HG03354 (cell line): ENCODE measurements at regions not wholly inside any gene's neighbourhood (a gene's known extent, or its start where the extent isn't known, plus 50 kb on each side); places are given as distances from the start of the nearest gene placed in this dataset.

ENCODE experiments used
- ATAC-seq: cut with Tn5 transposase; IDR thresholded peaks from one replicate; pipeline ENCODE4 v1.9.1; 2021; ENCODE audit warnings: mild to moderate bottlenecking; ENCODE audit not compliant: unreplicated experiment, poor library complexity, severe bottlenecking

DNA sequence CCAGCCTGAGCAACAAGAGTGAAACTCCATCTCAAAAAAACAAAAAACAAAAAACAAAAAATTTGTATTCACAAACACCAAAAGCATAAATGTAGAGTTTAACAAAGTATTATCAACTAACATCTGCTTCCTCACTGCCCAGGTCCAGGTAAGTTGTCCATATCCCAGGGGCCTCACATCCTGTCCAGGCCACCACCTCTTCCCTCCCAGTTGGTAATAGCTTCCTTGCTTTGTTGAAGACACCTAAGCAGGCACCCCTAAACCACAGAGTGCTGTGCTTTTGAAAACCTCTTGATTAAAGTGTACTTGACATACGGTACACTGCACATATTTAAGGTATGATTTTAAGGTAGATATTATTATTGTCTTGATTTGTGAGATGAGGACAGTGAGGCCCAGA, 299.8 kb downstream of the SHQ1 start:
- no peak for ATAC-seq

DNA sequence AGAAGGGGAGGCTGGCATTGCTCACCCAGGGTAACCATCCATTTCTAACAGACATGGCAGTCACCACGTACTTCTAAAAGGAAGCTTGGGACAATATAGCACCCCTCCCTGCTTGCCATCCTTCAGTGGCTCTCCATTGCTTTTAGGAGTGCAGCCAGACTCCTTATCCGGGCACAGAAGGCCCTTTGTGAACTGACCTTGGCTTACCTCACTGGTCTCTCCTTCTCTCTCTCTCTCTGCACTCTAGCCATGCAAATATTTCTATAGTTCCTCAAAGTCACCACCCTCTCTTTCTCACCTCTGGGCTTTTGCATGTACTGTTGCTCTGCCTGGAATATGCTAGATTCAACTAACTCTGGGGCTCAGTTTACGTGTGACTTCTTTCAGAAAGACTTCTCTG, 301.1 kb downstream of the SHQ1 start:
- no peak for ATAC-seq

DNA sequence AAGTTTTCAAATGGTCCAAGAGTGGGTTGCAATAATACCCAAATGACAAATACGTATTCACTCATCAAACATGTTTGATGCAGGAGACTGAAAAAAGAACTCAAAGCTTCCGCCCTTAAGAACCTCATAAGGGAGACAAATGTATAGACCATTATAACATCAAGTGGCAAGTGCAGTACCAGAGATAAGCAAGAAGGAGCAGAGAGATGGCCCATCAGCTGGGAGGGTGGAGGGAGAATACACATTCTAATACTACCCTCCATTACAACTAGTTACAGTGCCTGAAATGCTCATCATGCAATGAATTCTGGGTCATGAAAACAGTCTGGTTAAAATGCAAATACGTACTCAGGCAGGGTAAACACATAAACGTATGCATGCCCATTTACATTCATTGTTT, 304.0 kb downstream of the SHQ1 start:
- ATAC-seq = no peak

DNA sequence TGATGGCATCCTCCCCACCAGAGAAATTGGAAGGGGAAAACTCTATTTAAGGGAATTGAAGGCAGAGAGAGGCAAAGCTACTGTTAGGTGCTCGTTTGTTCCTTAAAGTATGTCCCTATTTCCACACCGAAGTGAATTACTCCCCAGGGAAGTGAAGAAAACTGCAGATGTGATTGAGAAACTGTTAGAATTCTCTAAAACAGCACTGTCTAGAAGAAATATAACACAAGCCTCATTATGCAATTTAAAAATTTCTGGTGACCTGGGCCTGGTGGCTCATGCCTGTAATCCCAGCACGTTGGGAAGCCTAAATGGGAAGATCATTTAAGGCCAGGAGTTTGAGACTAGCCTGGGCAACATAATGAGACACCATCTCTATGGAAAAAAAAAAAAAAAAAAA, 305.0 kb downstream of the SHQ1 start:
- no peak for ATAC-seq

DNA sequence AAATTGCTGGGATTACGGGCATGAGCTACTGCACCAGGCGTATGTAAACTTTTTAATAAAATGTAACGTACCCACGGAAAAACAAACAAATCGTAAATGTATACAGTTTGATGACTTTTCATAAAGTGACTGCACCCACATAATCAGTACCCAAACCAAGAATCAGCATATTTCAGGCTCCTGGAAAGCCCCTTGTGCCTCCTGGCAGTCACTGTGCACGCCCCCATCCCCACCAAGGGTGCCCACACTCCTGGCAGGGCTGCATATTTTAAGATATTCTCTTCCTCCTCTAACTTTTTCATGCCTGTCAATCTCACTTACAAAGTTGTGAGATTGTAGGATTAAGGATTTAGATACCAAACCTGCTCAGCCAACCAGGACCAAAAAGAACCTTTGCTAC, 305.5 kb downstream of the SHQ1 start:
- no peak for ATAC-seq

DNA sequence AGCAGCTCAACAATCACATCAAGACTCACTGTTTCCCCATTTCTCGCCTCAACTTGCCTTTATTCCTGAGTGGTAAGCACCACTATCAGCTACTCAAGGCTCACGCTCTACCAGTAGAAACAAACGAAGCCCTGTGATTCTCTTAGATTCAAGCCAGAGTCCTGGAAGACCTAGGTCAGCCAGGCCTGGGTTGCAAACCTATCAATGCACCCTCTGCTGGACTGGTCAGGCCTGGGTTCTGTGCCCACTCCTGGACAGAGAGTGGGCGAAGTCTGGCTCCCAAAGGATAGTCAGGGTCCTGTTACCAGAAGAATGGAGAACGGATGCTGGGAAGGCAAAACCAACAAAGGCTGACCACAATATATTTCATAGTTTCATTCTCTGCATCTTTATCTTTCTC, 308.4 kb downstream of the SHQ1 start:
- ATAC-seq = no peak

DNA sequence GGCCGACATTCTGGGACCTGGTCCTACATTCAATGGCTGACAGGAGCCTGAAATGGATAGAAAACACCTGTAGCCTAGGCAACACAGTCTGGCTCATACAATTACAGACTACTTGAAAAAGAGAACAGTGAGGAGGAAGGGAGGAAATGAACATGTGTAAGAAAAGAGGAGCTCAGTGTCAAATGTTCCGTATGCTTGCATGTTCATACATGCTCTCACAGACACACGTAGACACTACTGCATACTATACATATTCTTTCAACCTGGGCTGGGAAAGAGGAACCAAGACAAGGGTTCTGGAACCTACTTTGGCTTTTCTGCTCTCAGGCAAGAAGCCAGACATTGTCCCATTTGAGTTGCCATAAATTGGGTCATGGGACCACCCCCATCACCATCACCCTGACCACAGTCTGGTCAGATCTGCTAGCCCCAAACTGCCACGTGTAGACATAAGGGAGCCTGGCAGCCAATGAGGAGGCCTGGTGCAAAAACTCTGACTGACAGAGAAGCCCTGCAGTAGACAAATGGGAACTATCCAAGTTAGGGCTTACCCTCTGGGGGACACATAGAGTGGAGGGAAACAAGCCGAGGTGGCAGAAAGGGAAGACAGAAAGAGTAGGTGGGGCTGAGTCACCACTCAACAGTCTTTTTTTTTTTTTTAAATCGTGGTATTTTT, 310.0 kb downstream of the SHQ1 start:
- no peak for ATAC-seq

DNA sequence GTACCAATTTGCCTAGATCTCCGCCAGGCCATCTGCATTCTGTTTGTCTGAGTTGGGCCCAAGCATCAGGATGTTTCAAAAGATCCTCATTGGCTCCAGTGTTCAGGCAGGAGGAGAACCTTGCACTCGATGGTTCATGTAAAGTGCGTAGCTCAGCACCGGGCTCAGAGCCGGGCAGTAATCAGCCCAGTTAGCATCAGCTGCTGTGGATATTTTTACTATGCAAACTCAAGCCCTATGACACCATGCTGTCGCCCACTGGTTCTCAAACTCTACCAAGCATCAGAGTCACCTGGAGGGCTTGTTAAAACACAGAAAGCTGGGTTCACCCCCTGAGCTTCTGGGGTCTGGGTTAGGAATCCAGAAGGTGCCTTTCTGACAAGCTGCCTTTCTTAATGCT, 310.8 kb downstream of the SHQ1 start:
- ATAC-seq = no peak

DNA sequence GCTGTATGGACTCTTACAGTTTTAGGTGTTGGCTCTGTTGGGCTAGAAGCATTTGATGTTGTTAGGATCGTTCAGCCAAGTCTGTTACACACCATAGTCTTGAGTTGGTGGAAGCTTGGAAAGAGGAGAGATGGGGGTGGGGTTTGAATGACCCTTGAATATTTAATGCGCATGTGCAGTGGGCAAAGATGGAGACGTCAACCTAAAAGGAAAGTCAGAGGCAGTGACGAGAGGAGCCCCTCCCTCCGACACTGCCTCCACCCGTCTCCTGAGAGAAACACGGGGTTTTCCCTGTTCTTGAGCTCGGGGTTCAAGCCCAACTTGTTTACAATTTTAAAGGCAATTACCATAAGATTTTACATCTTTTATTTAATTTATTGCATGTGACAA, 311.4 kb downstream of the SHQ1 start:
- ATAC-seq = no peak

DNA sequence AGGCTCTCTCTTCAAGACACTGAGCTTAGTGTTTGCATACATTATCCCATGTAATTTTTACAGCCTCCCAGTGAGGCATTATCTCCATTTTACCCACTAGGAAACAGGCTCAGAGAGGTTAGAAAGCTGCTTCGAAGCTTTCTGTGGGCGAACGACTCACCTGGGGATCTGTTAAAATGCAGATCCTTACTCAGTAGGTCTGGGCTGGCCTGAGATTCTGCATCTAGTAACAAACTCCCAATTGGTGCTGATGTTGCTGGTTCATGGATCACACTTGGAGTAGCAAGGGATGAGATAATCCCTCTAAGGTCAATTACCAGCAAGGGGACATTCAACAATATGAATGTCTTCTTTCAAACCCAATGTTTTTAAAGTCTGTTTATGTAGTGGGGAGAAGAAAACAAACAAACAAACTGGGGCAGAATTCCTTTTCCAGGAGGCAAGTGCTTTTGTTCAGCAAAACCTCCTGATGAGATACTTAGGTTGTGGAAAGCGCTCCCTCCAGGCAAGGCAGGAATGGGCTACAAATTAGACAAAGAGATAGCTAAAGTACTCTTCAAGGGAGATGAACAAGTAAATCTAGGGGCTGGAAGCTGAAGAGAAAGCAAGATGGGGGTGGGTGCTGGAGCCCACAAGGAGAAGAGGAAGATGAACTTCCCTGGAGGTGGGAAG, 311.9 kb downstream of the SHQ1 start:
- ATAC-seq = no peak

DNA sequence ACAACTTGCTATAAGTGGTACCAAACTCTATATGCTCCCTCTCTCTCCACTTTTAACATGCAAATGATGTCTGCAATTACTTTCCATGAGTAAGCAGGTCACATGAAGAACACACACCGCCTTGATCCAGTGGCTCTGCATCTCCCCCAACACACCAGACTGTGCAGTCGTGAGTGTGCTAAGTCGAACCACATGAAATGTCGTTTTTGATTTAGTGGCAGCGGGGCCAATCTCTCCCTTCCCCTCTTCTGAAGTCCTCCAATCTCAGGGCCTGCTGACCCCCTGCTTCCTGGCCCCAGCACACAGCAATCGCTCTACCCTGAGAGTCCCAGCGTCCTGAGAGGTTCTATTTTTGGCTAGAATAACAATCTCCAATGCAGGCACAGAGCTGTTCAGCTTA, 312.5 kb downstream of the SHQ1 start:
- no peak for ATAC-seq

DNA sequence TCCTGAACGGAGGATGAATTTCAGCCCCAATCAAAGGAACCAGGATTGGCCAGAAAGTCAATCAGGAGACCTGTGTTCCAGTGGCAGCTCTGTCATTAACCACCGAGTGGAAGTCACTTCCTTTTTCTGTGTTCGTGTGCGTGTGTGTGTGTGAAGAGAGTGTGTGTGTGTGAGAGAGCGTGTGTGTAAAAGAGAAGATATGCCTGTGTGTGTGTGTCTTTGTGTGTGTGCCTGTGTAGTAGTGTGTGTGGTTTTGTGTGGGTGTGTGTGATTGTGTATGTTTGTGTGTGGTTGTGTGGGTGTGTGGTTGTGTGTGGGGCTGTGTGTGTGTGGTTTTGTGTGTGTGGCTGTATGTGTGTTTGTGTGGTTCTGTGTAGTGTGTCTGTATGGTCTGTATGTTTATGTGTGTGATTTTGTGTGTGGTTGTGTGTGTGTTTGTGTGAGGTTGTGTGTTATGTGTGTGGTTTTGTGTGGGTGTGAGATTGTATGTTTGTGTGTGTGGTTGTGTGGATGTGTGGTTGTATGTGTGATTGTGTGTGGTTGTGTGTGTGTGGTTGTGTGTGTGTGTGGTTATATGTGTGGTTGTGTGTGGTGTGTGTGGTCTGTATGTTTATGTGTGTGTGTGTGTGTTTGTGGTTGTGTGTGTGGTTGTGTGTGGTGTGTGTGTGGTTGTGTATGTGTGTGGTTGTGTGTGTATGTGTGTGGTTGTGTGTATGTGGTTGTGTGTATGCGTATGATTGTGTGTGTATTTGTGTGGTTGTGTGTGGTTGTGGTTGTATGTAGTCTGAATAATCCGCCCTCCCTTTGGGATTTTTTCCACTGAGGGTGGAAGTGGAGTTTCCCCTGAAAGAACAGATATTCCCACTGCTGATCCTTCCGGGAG, 314.4 kb downstream of the SHQ1 start:
- ATAC-seq = no peak

DNA sequence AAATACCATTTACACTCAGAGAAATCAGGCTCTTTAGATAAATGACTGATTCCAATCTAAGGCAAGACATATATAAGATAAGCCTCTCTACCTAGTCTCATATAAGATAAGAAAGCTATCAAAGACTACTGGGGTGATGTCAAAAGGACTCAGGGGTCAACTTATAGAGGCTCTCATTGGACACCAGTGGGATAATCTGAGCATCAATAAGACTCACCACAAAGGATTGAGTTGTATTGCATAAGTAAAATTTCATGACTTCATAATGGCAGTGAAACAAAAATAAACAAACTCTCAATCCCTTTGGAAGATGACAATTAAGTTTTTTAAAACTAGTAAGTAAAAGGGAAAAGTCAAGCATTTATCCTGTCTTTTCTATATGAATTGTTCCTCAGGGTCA, 317.8 kb downstream of the SHQ1 start:
- no peak for ATAC-seq

DNA sequence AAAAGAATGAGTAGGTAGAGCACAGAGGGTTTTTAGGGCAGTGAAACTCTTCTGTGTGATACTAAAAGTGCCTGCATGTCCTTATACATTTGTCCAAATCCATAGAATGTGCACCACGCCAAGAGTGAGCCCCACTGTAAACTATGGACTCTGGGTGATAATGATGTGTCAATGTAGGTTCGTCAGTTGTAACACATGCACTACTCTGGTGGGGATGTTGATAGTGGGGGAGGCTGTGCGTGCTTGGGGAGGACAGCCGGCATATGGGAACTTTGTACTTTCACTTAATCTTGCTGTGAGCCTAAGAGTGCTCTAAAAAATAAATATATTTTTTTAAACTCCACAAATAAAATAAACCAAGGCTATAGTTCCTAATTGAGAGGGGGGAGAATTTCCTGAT, 319.2 kb downstream of the SHQ1 start:
- ATAC-seq = no peak

DNA sequence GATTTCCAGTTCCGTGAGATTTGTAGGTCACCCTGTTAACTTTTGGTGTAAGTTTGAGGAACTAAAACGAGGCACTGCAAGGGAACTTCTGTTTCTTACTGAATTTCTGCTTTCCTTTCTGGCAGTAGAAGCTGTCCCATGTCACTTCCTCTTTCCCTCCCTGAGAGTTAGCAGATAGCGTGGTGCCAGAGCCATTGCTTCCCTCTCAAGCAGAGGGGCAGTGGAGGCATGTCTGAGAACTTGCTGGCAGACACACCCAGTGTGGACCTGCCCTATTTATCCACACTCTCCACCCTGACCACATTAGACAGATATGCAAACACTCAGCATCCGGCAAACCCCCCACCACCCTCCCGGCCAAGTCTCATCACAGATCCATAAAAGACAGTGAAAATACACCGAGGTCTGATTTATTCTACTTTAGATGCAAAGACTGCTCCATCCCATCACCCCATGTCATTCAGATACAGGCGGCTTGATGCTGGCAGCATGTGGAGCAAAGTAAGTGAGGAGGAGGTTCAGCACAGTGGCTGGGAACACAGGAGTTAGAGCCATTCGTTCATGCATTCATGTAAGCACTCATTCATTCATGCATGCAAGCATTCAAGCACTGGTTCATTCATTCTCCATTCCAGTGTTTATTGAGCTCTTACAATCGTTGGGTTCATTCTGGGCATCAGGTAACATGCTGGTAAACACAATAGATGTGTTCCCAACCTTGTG, 324.7 kb downstream of the SHQ1 start:
- ATAC-seq = peak; percentile 91

DNA sequence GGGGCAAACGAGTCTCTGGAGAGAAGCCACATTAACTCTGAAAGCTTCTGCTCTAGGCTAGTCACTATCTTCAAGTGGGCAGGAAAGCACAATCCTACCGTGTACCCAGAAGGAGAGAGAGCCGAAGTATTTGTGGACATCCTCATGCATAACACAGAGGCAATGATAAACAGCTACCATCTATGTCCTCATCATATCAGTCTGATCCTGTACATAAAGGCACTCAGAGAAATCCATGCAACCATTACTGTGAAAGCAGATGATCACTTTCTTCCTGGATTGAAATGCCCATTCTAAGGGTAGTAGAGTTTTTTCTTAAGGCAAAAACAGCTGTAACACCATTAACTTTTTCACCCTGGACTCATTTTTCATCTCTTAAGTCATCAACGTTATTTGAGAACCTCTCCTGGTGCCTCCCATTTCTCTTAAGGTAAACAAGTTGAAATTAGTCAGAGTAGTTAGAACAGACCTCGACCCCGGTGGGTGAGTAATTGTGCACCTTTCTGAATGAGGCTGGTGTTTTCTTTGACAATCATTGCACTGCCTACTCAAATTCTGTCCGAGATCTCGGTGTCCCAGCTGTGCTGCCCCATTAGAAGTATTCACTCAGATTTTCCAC, 327.4 kb downstream of the SHQ1 start:
- ATAC-seq = peak; percentile 73

DNA sequence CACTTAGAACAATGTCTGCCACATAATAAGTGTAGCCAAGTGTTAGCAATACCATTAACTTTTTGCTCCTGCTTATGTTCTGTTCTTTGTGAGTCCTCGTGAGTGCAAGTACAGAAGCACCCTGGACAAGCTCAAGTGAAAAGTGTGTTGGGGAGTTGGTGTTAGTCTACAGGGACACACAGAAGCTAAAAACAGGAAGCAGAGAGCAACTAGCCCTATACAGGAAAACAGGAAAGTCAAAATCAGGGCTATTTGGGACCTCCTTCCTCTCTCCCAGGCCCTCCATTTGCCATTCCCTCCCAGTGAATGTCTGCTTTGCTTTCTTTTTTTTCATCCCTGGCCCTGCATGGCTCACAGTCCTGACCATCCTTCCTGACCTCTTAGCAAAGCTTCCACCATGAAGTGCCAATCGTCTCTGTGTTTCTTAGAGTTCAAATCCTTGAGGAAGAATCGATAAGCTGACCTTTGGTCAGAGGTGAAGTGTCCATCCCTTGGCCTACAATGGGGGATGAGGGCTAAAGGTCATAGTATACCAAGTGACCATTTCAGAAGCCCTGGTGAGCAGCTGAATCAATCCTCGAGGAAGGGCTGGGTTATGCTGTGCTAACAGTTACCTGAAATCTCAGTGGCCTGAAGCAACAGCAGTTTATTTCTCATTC, 328.2 kb downstream of the SHQ1 start:
- ATAC-seq = no peak

DNA sequence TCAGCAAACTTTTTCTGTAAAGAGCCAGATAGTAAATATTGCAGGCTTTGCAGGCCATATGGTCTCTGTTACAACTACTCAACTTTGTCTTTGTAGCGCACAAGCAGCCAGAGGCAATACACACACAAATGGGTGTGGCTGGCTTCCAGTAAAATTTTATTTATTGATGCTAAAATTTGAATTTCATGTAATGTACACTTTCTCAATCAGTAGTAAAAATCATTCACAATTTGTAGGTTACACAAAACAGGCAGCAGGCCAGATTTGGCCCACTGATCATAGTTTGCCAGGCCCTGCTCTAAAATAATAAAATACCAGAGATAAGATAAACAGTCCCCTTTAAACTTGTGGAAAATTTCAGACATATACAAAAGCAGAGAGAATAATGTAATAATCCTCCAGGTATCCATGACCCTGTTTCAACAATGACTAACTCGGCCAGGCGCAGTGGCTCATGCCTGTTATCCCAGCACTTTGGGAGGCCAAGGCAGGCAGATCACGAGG, 330.3 kb downstream of the SHQ1 start:
- no peak for ATAC-seq

DNA sequence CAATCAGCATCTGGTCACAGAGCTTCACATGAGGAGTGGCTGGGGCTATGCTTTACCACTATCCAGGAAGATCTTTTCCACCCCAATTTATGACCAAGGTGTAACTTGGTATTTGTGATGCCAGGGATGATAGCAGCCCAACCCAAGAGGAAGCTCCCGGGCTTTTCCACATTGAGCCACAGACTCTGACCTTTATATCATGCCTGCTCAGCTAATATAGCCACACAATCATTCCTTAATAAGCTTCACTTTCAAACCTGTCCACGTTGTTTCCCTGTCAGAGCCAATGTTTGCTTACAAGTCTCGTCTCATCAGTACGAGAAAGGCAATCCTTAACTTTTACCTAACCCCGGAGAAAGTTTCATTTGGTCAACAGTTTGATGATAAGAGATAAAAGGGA, 330.9 kb downstream of the SHQ1 start:
- no peak for ATAC-seq
